Frontal cortex (tissue), 1 donor: ENCODE measurements at regions not wholly inside any gene's neighbourhood (a gene's known extent, or its start where the extent isn't known, plus 50 kb on each side); places are given as distances from the start of the nearest gene placed in this dataset. TPM values are rescaled to one million over a fixed set of nuclear protein-coding genes. Genes with fewer than 3 reads are reported as not detected.

ENCODE experiments used
- small RNA-seq: library from RNA; depleted of rRNA; stranded (forward); fragments of <200 nt; gene quantifications from one replicate; pipeline ENCODE3, GENCODE V24; 2014

Small RNA genes lying in the stretch of these regions (small RNA-seq; reads per million reads assigned to genes)
- gene AL360157.1 = not detected
